ENCODE measurements at regions not wholly inside any gene's neighbourhood (a gene's known extent, or its start where the extent isn't known, plus 50 kb on each side); places are given as distances from the start of the nearest gene placed in this dataset.

GRCh38 chr4:167730769-167731168 is 361.6 kb upstream of the ANXA10 start:
- no peaks in the 10 kb centered on the region for H3K79me2 ChIP-seq (ENCODE audit: insufficient read depth, low read length)

GRCh38 chr4:167745024-167745687 is 347.2 kb upstream of the ANXA10 start:
- H2AFZ ChIP-seq (ENCODE audit: low read length): no peak overlapping the region
- H4K20me1 ChIP-seq (ENCODE audit: insufficient read depth, low read length): no peaks in the 10 kb centered on the region
- H3K4me2 ChIP-seq (ENCODE audit: low read length): no peak overlapping the region
- no peaks in the 10 kb centered on the region for H3K9me2 ChIP-seq (ENCODE audit: low read depth, low read length)
- H3K4me1 ChIP-seq (ENCODE audit: insufficient read depth, low read length, severe bottlenecking): no peaks in the 10 kb centered on the region
- H3F3A ChIP-seq (ENCODE audit: insufficient read depth, low read length): no peaks in the 10 kb centered on the region
- no peak overlapping the region for H3K4me3 ChIP-seq (ENCODE audit: low read depth, low read length, poor library complexity, severe bottlenecking)
- H3K79me2 ChIP-seq (ENCODE audit: insufficient read depth, low read length): no peaks in the 10 kb centered on the region
- no peaks in the 10 kb centered on the region for H3K36me3 ChIP-seq (ENCODE audit: insufficient read depth, low read length)
- H3K27ac ChIP-seq (ENCODE audit: low read depth, low read length, poor library complexity, severe bottlenecking): no peak overlapping the region
- H3K9me3 ChIP-seq (ENCODE audit: low read length): no peaks in the 10 kb centered on the region
- no peak overlapping the region for H3K9ac ChIP-seq (ENCODE audit: low read length)
- TF ChIP-seq CTCF (IDR thresholded peaks at IDR 0.05; ENCODE audit: low read length) (no peak), EZH2 (IDR thresholded peaks at IDR 0.05; ENCODE audit: borderline replicate concordance, low read length) (no peak)
- H3K27me3 ChIP-seq (ENCODE audit: insufficient read depth, low read length): no peaks in the 10 kb centered on the region

More at GRCh38 chr4:167730769-167731168, 361.6 kb upstream of the ANXA10 start:
- no peaks in the 10 kb centered on the region for H3F3A ChIP-seq (ENCODE audit: insufficient read depth, low read length)
- no peaks in the 10 kb centered on the region for H3K4me1 ChIP-seq (ENCODE audit: insufficient read depth, low read length, severe bottlenecking)
- TF ChIP-seq CTCF (IDR thresholded peaks at IDR 0.05; ENCODE audit: low read length): no peak
- H2AFZ ChIP-seq (ENCODE audit: low read length): no peak overlapping the region
- no peaks in the 10 kb centered on the region for H3K9me2 ChIP-seq (ENCODE audit: low read depth, low read length)
- H3K36me3 ChIP-seq (ENCODE audit: insufficient read depth, low read length): no peaks in the 10 kb centered on the region
- no peak overlapping the region for H3K27ac ChIP-seq (ENCODE audit: low read depth, low read length, poor library complexity, severe bottlenecking)
- H3K4me2 ChIP-seq (ENCODE audit: low read length): no peak overlapping the region
- H3K9me3 ChIP-seq (ENCODE audit: low read length): no peaks in the 10 kb centered on the region
- no peak overlapping the region for H3K4me3 ChIP-seq (ENCODE audit: low read depth, low read length, poor library complexity, severe bottlenecking)
- no peaks in the 10 kb centered on the region for H3K27me3 ChIP-seq (ENCODE audit: insufficient read depth, low read length)
- no peak overlapping the region for H3K9ac ChIP-seq (ENCODE audit: low read length)
- no peaks in the 10 kb centered on the region for H4K20me1 ChIP-seq (ENCODE audit: insufficient read depth, low read length)

GRCh38 chr4:167767281-167767680 is 325.1 kb upstream of the ANXA10 start:
- H3F3A ChIP-seq (ENCODE audit: insufficient read depth, low read length): no peaks in the 10 kb centered on the region
- no peak overlapping the region for H3K4me3 ChIP-seq (ENCODE audit: low read depth, low read length, poor library complexity, severe bottlenecking)
- TF ChIP-seq CTCF (IDR thresholded peaks at IDR 0.05; ENCODE audit: low read length) (no peak), EZH2 (IDR thresholded peaks at IDR 0.05; ENCODE audit: borderline replicate concordance, low read length) (no peak)
- no peak overlapping the region for H3K4me2 ChIP-seq (ENCODE audit: low read length)
- no peaks in the 10 kb centered on the region for H3K9me2 ChIP-seq (ENCODE audit: low read depth, low read length)
- no peaks in the 10 kb centered on the region for H3K4me1 ChIP-seq (ENCODE audit: insufficient read depth, low read length, severe bottlenecking)
- no peak overlapping the region for H3K9ac ChIP-seq (ENCODE audit: low read length)
- no peaks in the 10 kb centered on the region for H3K79me2 ChIP-seq (ENCODE audit: insufficient read depth, low read length)
- no peak overlapping the region for H2AFZ ChIP-seq (ENCODE audit: low read length)
- no peaks in the 10 kb centered on the region for H3K27me3 ChIP-seq (ENCODE audit: insufficient read depth, low read length)
- H3K9me3 ChIP-seq (ENCODE audit: low read length): no peaks in the 10 kb centered on the region
- no peak overlapping the region for H3K27ac ChIP-seq (ENCODE audit: low read depth, low read length, poor library complexity, severe bottlenecking)
- no peaks in the 10 kb centered on the region for H3K36me3 ChIP-seq (ENCODE audit: insufficient read depth, low read length)
- no peaks in the 10 kb centered on the region for H4K20me1 ChIP-seq (ENCODE audit: insufficient read depth, low read length)
